Type B pancreatic cell (in vitro differentiated cells): ENCODE measurements at regions not wholly inside any gene's neighbourhood (a gene's known extent, or its start where the extent isn't known, plus 50 kb on each side); places are given as distances from the start of the nearest gene placed in this dataset.

Experiments used
- DNase-seq: peaks from one replicate; pipeline ENCODE4 v3.0.0; 2021; ENCODE audit warnings: mixed read lengths; ENCODE audit not compliant: unreplicated experiment; ENCODE audit errors: extremely low spot score
- H3K27ac Mint-ChIP-seq: 2 replicates; pipeline ENCODE4 v1.8.0; 2021; ENCODE audit warnings: mild to moderate bottlenecking, mixed read lengths
- H3K27me3 Mint-ChIP-seq: 2 replicates; pipeline ENCODE4 v1.8.0; 2021; ENCODE audit warnings: mixed read lengths
- H3K36me3 Mint-ChIP-seq: 2 replicates; pipeline ENCODE4 v1.8.0; 2021; ENCODE audit warnings: mixed read lengths
- H3K4me1 Mint-ChIP-seq: one replicate; pipeline ENCODE4 v1.8.0; 2021; ENCODE audit warnings: mixed read lengths; ENCODE audit not compliant: unreplicated experiment
- H3K4me3 Mint-ChIP-seq: 2 replicates; pipeline ENCODE4 v1.8.0; 2021; ENCODE audit warnings: mild to moderate bottlenecking, mixed read lengths
- H3K9me3 Mint-ChIP-seq: 2 replicates; pipeline ENCODE4 v1.8.0; 2021; ENCODE audit warnings: mixed read lengths
- CTCF ChIP-seq: fragments of 200-600 bp; sonication (generic); conservative IDR thresholded peaks from 2 replicates; pipeline ENCODE4 v1.5.0; 2021; ENCODE audit warnings: antibody characterized with exemption, mild to moderate bottlenecking

- DNase-seq, result no peak
- TF ChIP-seq CTCF, result no peak
- no peak overlapping the region for H3K27ac Mint-ChIP-seq
- H3K4me3 Mint-ChIP-seq, result no peak overlapping the region
- no peaks in the 10 kb centered on the region for H3K27me3 Mint-ChIP-seq
- H3K36me3 Mint-ChIP-seq, result no peaks in the 10 kb centered on the region
- H3K4me1 Mint-ChIP-seq, result peaks cover 5% of the 10 kb centered on the region
- H3K9me3 Mint-ChIP-seq, result no peaks in the 10 kb centered on the region
These were observed 371.4 kb downstream of the OSR1 start for GRCh38 chr2:18987016-18987415.

GRCh38 chr2:18986046-18986445 is 372.4 kb downstream of the OSR1 start:
- Mint-ChIP-seq H3K9me3 (no peaks in the 10 kb centered on the region), H3K27me3 (no peaks in the 10 kb centered on the region), H3K4me3 (no peak overlapping the region), H3K36me3 (no peaks in the 10 kb centered on the region), H3K27ac (no peak overlapping the region), H3K4me1 (peaks cover 5% of the 10 kb centered on the region)
- DNase-seq, result no peak
- no peak for TF ChIP-seq CTCF

DNA sequence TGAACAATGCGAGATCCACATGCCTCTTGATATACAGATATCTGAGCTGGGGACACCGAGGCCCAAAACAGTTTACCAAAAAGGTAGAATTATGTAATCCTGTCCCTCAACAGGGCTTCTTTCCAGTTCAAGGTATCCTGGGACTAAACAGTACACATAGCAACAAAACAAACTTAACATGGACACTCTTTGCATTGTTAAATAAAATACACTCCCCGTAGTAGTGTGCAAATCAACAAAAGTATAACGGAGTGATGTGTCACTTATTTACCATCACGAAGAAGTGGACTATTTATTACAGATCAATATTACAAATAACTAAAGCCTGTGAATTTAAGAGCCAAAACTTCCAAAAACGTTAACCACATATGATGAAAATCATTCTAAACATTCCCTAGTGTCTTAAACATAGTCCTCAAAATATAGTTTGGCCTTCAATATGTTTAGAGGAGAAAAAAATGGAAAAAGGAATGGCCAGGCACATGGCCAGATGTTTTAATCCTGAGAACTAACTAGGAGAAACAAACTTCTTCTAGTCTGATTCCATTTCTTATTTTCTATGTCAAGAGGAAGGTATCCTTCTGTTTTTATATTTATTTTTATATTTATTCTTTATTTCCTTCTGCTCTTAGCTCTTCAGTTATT is 377.5 kb downstream of the OSR1 start:
- DNase-seq, result no peak
- Mint-ChIP-seq H3K4me1 (peaks cover 28% of the 10 kb centered on the region), H3K27ac (no peak overlapping the region), H3K36me3 (no peaks in the 10 kb centered on the region), H3K4me3 (no peak overlapping the region), H3K27me3 (no peaks in the 10 kb centered on the region), H3K9me3 (no peaks in the 10 kb centered on the region)
- no peak for TF ChIP-seq CTCF

DNA sequence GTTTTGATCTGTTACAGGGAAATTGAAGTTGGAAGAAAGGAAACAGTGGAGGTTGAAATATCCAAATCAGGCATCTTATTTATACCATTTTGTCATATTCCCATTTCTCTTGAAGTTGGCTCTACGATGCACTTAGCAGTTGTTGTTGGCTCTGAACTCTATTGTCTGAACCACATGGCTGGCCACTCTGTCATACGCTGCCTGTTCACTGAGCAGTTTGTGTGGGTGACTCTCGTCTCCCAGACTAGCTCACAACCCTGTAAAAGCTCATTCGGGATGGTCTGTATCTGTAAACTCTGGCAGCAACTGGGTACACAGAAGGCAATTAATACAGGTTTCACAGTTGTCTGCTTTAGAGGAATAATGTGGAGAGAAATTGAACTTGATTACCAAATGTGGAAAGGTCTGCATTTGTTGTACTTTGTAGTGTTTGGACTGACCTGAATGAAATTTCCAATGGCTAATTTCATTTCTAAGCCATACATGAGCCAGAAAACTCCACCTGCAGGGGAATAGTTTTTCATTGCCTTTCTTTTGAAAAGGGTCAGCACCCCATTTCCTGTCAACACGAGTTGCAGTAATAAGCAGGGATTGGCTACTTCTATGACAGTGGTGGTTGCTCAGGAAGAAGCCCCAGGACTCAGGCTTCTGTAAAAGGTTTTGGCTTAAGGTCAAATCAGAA is 378.2 kb downstream of the OSR1 start:
- no peaks in the 10 kb centered on the region for H3K36me3 Mint-ChIP-seq
- H3K27me3 Mint-ChIP-seq, result no peaks in the 10 kb centered on the region
- no peak for DNase-seq
- no peaks in the 10 kb centered on the region for H3K9me3 Mint-ChIP-seq
- no peak overlapping the region for H3K4me3 Mint-ChIP-seq
- no peak overlapping the region for H3K27ac Mint-ChIP-seq
- H3K4me1 Mint-ChIP-seq, result peaks cover 32% of the 10 kb centered on the region
- TF ChIP-seq CTCF, result no peak

DNA sequence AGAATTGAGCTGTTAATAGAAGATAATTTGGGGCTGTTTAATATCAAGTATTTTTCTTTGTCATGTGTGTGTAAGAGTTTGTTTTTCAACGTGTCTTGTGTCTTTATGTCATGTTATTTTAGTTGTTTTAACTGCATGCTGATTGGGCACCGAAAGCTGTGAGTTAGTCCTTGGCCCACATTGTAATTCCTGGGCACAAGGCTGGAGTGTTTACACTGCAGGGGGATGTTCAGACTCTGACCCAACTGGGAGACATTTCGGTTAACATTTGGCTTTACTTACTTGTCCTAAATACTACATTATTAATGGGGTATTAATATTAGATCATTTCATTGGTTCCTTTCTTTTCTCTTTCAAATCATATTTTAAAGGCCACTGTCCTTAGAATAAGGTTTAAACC is 381.0 kb downstream of the OSR1 start:
- Mint-ChIP-seq H3K9me3 (peaks cover 8% of the 10 kb centered on the region), H3K4me3 (no peak overlapping the region), H3K4me1 (peaks cover 32% of the 10 kb centered on the region), H3K27me3 (no peaks in the 10 kb centered on the region), H3K36me3 (no peaks in the 10 kb centered on the region), H3K27ac (no peak overlapping the region)
- no peak for TF ChIP-seq CTCF
- DNase-seq, result no peak
